EL (cell line): ENCODE measurements at regions not wholly inside any gene's neighbourhood (a gene's known extent, or its start where the extent isn't known, plus 50 kb on each side); places are given as distances from the start of the nearest gene placed in this dataset.
"Not testable (repeated sequence)": the region's sequence is repeated elsewhere in the genome, so short reads cannot be mapped to it uniquely, and the experiment has no call there.

Source experiments
- DNase-seq: peaks from one replicate; pipeline ENCODE4 v3.0.0-alpha.2; 2016

GRCh38 chr2:14756122-14756541, 123.6 kb downstream of the LRATD1 start:
- peak; percentile 39 for DNase-seq

GRCh38 chr2:14756981-14757657, 124.6 kb downstream of the LRATD1 start:
- peak; percentile 85 for DNase-seq

- DNase-seq = no peak
These were observed 126.6 kb downstream of the LRATD1 start for GRCh38 chr2:14759082-14759481.

- no peak for DNase-seq
These were observed 127.7 kb downstream of the LRATD1 start for GRCh38 chr2:14760169-14760568.

GRCh38 chr2:14761118-14761517, 128.6 kb downstream of the LRATD1 start:
- DNase-seq = no peak

- DNase-seq = no peak
These were observed 141.2 kb downstream of the LRATD1 start for GRCh38 chr2:14773696-14774095.

- no peak for DNase-seq
These were observed 142.0 kb downstream of the LRATD1 start for GRCh38 chr2:14774436-14774968.

GRCh38 chr2:14776216-14776615, 143.7 kb downstream of the LRATD1 start:
- DNase-seq = no peak

- peak; percentile 36 for DNase-seq
These were observed 145.5 kb downstream of the LRATD1 start for GRCh38 chr2:14778015-14778414.

- DNase-seq = no peak
These were observed 146.7 kb downstream of the LRATD1 start for GRCh38 chr2:14779252-14779651.

GRCh38 chr2:14781142-14781541, 148.6 kb downstream of the LRATD1 start:
- DNase-seq = no peak

GRCh38 chr2:14788814-14789213, 156.3 kb downstream of the LRATD1 start:
- not testable (repeated sequence) for DNase-seq

GRCh38 chr2:14790041-14790640, 157.6 kb downstream of the LRATD1 start:
- no peak for DNase-seq

- no peak for DNase-seq
These were observed 171.5 kb downstream of the LRATD1 start for GRCh38 chr2:14803994-14804393.

GRCh38 chr2:14804902-14805301, 172.4 kb downstream of the LRATD1 start:
- DNase-seq = no peak

- no peak for DNase-seq
These were observed 174.1 kb downstream of the LRATD1 start for GRCh38 chr2:14806613-14807012.

GRCh38 chr2:14815201-14815600, 182.7 kb downstream of the LRATD1 start:
- DNase-seq = no peak

- DNase-seq = no peak
These were observed 183.8 kb downstream of the LRATD1 start for GRCh38 chr2:14816069-14817060.

- DNase-seq = no peak
These were observed 185.3 kb downstream of the LRATD1 start for GRCh38 chr2:14817848-14818247.

GRCh38 chr2:14826518-14826917, 194.0 kb downstream of the LRATD1 start:
- no peak for DNase-seq

GRCh38 chr2:14827226-14828023, 194.9 kb downstream of the LRATD1 start:
- DNase-seq = no peak

- DNase-seq = no peak
These were observed 195.7 kb downstream of the LRATD1 start for GRCh38 chr2:14828223-14828622.
